ENCODE measurements at regions not wholly inside any gene's neighbourhood (a gene's known extent, or its start where the extent isn't known, plus 50 kb on each side); places are given as distances from the start of the nearest gene placed in this dataset.
"Not testable (repeated sequence)": the region's sequence is repeated elsewhere in the genome, so short reads cannot be mapped to it uniquely, and the experiment has no call there.

DNA sequence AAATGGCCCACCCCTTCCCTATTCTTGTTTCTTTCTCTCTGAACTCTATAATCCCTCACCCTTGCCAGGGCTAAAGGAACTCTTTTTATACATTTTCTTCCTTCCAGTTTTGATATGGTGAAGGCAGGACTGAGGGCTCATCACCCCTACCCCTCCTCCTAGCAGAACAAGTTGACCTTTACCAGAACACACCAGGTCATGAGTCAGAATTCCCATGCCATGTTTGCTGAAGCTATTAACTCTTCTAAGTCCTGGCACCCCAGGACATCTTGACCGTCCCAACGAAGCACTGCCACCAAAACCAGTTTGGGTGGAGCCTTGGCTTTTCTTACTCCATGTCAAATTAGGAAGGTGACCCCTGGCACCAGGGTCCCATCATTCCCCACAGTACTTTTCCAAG is 57.5 kb upstream of the DYNLT3 start:
- DNase-seq (ENCODE audit: low spot score) = no peak

GRCh38 chrX:37905436-37906147 is 58.2 kb upstream of the DYNLT3 start:
- peak; percentile 13 for DNase-seq (ENCODE audit: low spot score)

- no peak for DNase-seq (ENCODE audit: low spot score)
Measured at GRCh38 chrX:37906357-37906756, 59.0 kb upstream of the DYNLT3 start.

DNA sequence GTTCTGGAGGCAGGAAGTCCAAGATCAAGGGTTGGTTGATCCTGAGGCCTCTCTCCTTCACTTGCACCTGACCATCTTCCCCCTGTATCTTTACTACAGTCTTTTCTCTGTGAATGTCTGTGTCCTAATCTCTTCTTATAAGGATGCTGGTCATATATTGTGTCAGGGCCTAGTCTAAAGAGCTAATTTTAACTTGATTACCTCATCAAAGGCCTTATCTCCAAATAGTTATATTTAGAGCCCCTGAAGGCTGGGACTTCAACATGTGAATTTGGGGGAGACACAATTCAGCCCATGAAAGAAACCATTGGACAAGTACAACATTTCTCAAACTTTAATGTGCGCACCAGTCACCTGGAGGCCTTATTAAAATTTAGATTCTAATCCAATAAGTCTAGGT is 62.8 kb upstream of the DYNLT3 start:
- DNase-seq (ENCODE audit: low spot score) = no peak

GRCh38 chrX:37912304-37912703 is 64.9 kb upstream of the DYNLT3 start:
- DNase-seq (ENCODE audit: low spot score) = no peak

GRCh38 chrX:37912777-37913176 is 65.4 kb upstream of the DYNLT3 start:
- DNase-seq (ENCODE audit: low spot score) = no peak

DNA sequence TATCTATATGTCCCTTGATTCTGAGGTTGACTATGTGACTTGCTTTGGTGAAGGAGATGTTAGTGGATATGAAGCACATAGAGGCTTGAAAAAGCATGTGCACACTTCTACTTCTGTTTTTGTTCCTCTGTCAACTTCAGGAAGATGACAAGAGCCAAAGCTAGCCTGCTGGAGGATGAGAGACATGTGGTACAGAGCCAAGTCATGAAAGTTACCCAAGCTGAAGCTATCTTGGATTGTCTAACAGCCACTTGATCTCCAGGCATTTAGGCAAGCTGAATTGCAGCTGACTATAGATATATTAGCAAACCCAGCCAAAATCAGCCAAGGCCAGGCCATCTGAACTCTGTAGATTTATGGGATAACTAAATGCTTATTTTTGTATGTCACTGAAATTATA is 70.8 kb upstream of the DYNLT3 start:
- DNase-seq (ENCODE audit: low spot score) = no peak

GRCh38 chrX:37918703-37919102 is 71.3 kb upstream of the DYNLT3 start:
- DNase-seq (ENCODE audit: low spot score) = no peak

DNA sequence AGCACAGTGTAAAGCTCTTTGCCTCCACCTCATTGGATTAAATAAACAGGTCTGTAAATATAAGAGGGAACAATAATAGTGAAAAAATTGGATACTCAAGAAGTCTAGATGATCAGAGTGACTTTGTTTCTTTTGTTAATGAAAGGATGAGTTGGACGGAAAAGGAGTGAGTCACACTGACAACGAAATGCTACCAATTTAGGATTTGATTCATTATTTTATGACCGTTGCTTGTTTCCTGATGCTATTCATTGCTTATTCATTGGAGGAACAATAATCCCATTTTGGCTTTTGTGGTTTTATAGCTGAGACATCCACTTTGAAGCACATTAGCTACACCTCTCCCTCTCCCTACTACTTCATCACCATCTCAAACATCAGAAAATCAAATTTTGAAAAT is 74.4 kb upstream of the DYNLT3 start:
- DNase-seq (ENCODE audit: low spot score) = no peak

GRCh38 chrX:37922928-37923327 is 75.6 kb upstream of the DYNLT3 start:
- DNase-seq (ENCODE audit: low spot score) = no peak

- not testable (repeated sequence) for DNase-seq (ENCODE audit: low spot score)
Measured at GRCh38 chrX:37925761-37926160, 78.4 kb upstream of the DYNLT3 start.

- DNase-seq (ENCODE audit: low spot score) = no peak
Measured at GRCh38 chrX:37926700-37927099, 79.3 kb upstream of the DYNLT3 start.

DNA sequence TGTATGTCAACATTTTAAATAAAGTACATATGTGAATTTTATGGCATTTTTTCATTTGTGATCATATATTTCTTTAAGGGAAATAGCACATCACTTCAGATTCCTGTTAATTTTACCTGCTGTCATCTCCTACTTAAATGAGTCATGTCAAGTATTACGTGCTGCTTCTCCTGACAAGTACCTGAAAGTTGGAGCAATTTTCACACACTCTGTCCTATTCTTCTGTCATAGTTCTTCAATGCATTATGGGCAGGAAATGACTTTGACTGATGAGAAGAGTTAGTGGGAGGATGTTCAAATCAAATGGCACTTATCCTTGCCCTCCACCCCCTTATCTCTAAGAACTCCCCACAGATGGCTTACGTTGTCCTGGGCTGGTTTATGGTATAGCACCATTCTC is 64.2 kb upstream of the SYTL5 start:
- no peak for DNase-seq (ENCODE audit: low spot score)

DNA sequence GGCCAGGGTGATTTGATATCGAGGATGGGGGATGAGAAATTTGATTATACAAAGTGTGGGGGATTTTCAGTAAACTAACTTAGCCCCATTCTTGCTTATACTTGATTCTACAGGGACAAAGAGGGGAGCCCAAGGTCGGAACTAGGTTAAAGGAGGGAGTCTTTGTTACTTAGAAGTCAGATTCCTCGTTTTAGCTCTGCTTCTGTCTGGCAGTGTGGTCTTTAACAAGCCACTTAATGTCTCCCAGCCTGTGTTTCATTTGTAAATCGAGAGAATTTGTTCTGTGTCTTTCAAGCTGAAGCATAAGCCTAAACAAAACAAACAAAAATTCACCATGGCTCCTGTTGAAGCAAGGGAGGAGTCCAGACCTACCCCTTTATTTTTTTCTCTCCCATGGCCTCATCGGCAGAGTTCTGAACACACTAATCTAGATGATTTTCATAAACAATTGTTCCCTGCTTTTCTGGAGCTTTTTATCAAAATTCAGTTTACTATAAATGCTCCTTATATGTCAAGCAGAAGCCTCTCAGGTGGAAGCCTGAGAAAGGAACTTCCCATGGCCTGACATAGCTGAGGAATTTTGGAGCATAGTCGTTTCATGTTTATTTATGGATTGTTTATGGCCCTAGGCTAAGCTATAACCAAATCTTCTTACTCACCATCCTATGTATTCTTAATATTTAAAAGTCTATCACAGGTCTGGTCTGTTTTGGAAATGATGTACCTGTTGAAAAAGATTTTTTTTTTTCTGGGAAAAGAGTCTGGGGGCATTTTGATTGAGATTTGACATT is 62.6 kb upstream of the SYTL5 start:
- no peak for DNase-seq (ENCODE audit: low spot score)

GRCh38 chrX:37946197-37946596 is 60.2 kb upstream of the SYTL5 start:
- no peak for DNase-seq (ENCODE audit: low spot score)

DNA sequence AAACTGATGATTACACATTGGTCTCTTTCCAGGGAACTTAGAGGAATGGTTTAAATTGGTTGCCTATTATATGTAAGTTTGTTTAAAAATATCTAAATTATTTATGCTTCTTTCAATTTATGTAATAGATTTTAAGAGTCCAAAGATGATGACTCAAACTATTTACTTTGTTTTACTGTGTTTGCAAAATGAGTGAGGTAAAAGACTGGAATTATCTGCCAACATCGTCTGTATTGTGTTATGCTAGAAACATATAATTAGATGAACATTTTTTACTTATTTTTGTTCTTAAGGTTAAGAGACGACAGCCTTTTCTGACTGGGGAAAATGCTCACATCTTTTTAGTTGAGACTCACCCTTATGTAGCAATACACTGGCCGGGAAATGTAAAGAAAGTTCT is 51.1 kb upstream of the SYTL5 start:
- no peak for DNase-seq (ENCODE audit: low spot score)

- no peak for DNase-seq (ENCODE audit: low spot score)
Measured at GRCh38 chrX:37956223-37956622, 50.1 kb upstream of the SYTL5 start.

Measured in mucosa of gallbladder (tissue), 1 donor.